NB4 (cell line): ENCODE measurements at regions not wholly inside any gene's neighbourhood (a gene's known extent, or its start where the extent isn't known, plus 50 kb on each side); places are given as distances from the start of the nearest gene placed in this dataset.

Experiments
- CTCF ChIP-seq: IDR thresholded peaks from one replicate; pipeline ENCODE4 v1.5.1; 2012; ENCODE audit warnings: low read depth, low read length
- MAX ChIP-seq: IDR thresholded peaks from 2 replicates; pipeline ENCODE4 v1.6.1; 2011; ENCODE audit warnings: low read depth, low read length
- POLR2A ChIP-seq: IDR thresholded peaks from 2 replicates; pipeline ENCODE4 v1.6.1; 2011; ENCODE audit warnings: mild to moderate bottlenecking; ENCODE audit not compliant: insufficient read length; ENCODE audit errors: extremely low read depth

- TF ChIP-seq CTCF (no peak), POLR2A (no peak), MAX (no peak)
Observed at GRCh38 chr13:54768214-54768613, 1739.6 kb downstream of the OLFM4 start.
